B cell (primary cell): ENCODE measurements at regions not wholly inside any gene's neighbourhood (a gene's known extent, or its start where the extent isn't known, plus 50 kb on each side); places are given as distances from the start of the nearest gene placed in this dataset.

Experiments used
- CTCF ChIP-seq: fragments of 200-600 bp; IDR thresholded peaks from one replicate; pipeline ENCODE4 v1.8.0; 2022; ENCODE audit warnings: antibody characterized with exemption, mild to moderate bottlenecking
- EZH2 ChIP-seq: IDR thresholded peaks from 2 replicates; pipeline ENCODE4 v1.6.1; 2012; ENCODE audit warnings: borderline replicate concordance, low read depth, mild to moderate bottlenecking, moderate library complexity, low read length; ENCODE audit not compliant: insufficient read depth, poor library complexity, severe bottlenecking

DNA sequence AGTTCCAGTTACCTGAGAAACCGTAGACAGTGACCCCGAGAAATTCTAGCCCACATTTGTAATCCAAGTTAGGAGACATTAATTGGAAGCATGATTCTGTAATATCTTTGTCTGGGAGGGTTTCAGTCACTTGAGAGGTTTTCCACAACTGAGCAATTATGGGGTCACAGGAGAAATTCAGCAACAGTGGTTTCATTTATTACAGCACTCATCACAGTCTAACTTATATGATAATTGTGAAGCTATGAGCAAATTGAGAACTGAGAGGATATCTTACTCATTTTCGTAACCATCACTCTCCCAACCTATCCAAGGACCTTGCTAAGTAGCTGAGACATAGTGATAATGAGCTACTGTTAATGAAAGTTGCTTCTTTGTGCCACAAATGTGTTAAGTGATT is 328.5 kb upstream of the PPP2R3A start:
- TF ChIP-seq CTCF (no peak), EZH2 (no peak)
